IMR-90 (cell line): ENCODE measurements at regions not wholly inside any gene's neighbourhood (a gene's known extent, or its start where the extent isn't known, plus 50 kb on each side); places are given as distances from the start of the nearest gene placed in this dataset.

Experiments
- ATAC-seq: fragments of 200-7000 bp; cut with Tn5 transposase; 2 replicates; pipeline ENCODE4 v1.9.1; 2020; ENCODE audit warnings: low read depth, mild to moderate bottlenecking, moderate library complexity
- BruUV-seq: library from RNA; stranded (reverse); fragments of 400-500 nt; replicated peaks from 2 replicates; lab custom pipeline; 2021; lab: Mats Ljungman, UMichigan
- CTCF ChIA-PET: fragments of 300-600 bp; formaldehyde crosslinking; extraction: SDS; loops from one replicate; lab custom pipeline; 2021; ENCODE audit warnings: antibody characterized with exemption; lab: Yijun Ruan, JAX
- POLR2A ChIA-PET: fragments of 300-600 bp; sonication (Branson Sonifier 250); formaldehyde crosslinking; loops from one replicate; lab custom pipeline; 2022; ENCODE audit warnings: antibody characterized with exemption; ENCODE audit not compliant: unreplicated experiment; lab: Charles Lee
- DNase-seq: peaks from one replicate; pipeline ENCODE4 v3.0.0; 2013
- H2AFZ ChIP-seq: replicated peaks from 2 replicates; pipeline ENCODE3; 2013; ENCODE audit warnings: low read length, mild to moderate bottlenecking; ENCODE audit not compliant: poor library complexity
- H2AK5ac ChIP-seq: 2 replicates; pipeline ENCODE4 v1.6.1; 2013; ENCODE audit warnings: low read depth, low read length, inconsistent platforms
- H2AK9ac ChIP-seq: replicated peaks from 2 replicates; pipeline ENCODE3; 2013; ENCODE audit warnings: mild to moderate bottlenecking, low read depth, low read length, moderate library complexity; ENCODE audit not compliant: poor library complexity
- H2BK120ac ChIP-seq: 2 replicates; pipeline ENCODE4 v1.6.1; 2013; ENCODE audit warnings: low read depth, low read length, inconsistent platforms
- H2BK15ac ChIP-seq: 3 replicates; pipeline ENCODE4 v1.6.1; 2013; ENCODE audit warnings: low read depth, low read length, inconsistent platforms
- H2BK20ac ChIP-seq: 2 replicates; pipeline ENCODE4 v1.6.1; 2013; ENCODE audit warnings: low read depth, mild to moderate bottlenecking, inconsistent platforms, low read length, moderate library complexity
- H2BK5ac ChIP-seq: 2 replicates; pipeline ENCODE4 v1.6.1; 2013; ENCODE audit warnings: mild to moderate bottlenecking, low read depth, low read length, inconsistent platforms; ENCODE audit not compliant: poor library complexity, severe bottlenecking
- H3K14ac ChIP-seq: replicated peaks from 2 replicates; pipeline ENCODE4 v1.6.1; 2013; ENCODE audit warnings: low read depth, low read length, inconsistent platforms
- H3K18ac ChIP-seq: 2 replicates; pipeline ENCODE4 v1.6.1; 2013; ENCODE audit warnings: low read depth, low read length, control low read depth
- H3K23ac ChIP-seq: 2 replicates; pipeline ENCODE4 v1.6.1; 2013; ENCODE audit warnings: low read depth, low read length, inconsistent platforms
- H3K27ac ChIP-seq: 2 replicates; pipeline ENCODE4 v1.5.1; 2013; ENCODE audit warnings: mild to moderate bottlenecking, control low read depth, low read length; ENCODE audit not compliant: insufficient read depth
- H3K27me3 ChIP-seq: 2 replicates; pipeline ENCODE4 v1.6.1; 2013; ENCODE audit warnings: low read length; ENCODE audit not compliant: control insufficient read depth, insufficient read depth
- H3K36me3 ChIP-seq: 2 replicates; pipeline ENCODE4 v1.6.1; 2013; ENCODE audit warnings: low read length, mixed read lengths; ENCODE audit not compliant: control insufficient read depth, insufficient read depth
- H3K4ac ChIP-seq: 2 replicates; pipeline ENCODE4 v1.6.1; 2013; ENCODE audit warnings: low read depth, low read length, inconsistent platforms
- H3K4me1 ChIP-seq: 2 replicates; pipeline ENCODE4 v1.6.1; 2013; ENCODE audit warnings: low read length, mixed read lengths; ENCODE audit not compliant: control insufficient read depth, insufficient read depth
- H3K4me2 ChIP-seq: 2 replicates; pipeline ENCODE4 v1.6.1; 2013; ENCODE audit warnings: low read depth, mild to moderate bottlenecking, control low read depth, low read length, moderate library complexity
- H3K4me3 ChIP-seq: 2 replicates; pipeline ENCODE4 v1.5.1; 2013; ENCODE audit warnings: low read depth, mild to moderate bottlenecking, control low read depth, low read length, moderate library complexity; ENCODE audit not compliant: insufficient read depth
- H3K56ac ChIP-seq: 2 replicates; pipeline ENCODE4 v1.6.1; 2013; ENCODE audit warnings: low read length, inconsistent platforms; ENCODE audit not compliant: insufficient read depth; ENCODE audit errors: extremely low read depth
- H3K79me1 ChIP-seq, 2 experiments: 2 replicates each; pipeline ENCODE4 v1.6.1; 2013; ENCODE audit warnings: low read length in 2 of 2, inconsistent platforms in 1 of 2, low read depth in 1 of 2
- H3K9ac ChIP-seq: 2 replicates; pipeline ENCODE4 v1.6.1; 2013; ENCODE audit warnings: low read depth, low read length, control low read depth
- H3K9me1 ChIP-seq: 2 replicates; pipeline ENCODE4 v1.6.1; 2013; ENCODE audit warnings: low read length, inconsistent platforms; ENCODE audit not compliant: insufficient read depth
- H3K9me3 ChIP-seq: 2 replicates; pipeline ENCODE4 v1.6.1; 2013; ENCODE audit warnings: low read length; ENCODE audit not compliant: control insufficient read depth, insufficient read depth
- H4K20me1 ChIP-seq: 2 replicates; pipeline ENCODE4 v1.6.1; 2013; ENCODE audit warnings: low read length, inconsistent platforms; ENCODE audit not compliant: insufficient read depth
- H4K5ac ChIP-seq: 2 replicates; pipeline ENCODE4 v1.6.1; 2013; ENCODE audit warnings: mild to moderate bottlenecking, low read depth, low read length, control low read depth
- H4K8ac ChIP-seq, 2 experiments: 2 replicates each; pipeline ENCODE4 v1.6.1; 2013; ENCODE audit warnings: low read depth in 2 of 2, low read length in 2 of 2, control low read depth in 1 of 2, inconsistent platforms in 1 of 2
- H4K91ac ChIP-seq: 2 replicates; pipeline ENCODE4 v1.6.1; 2013; ENCODE audit warnings: low read depth, low read length, inconsistent platforms; ENCODE audit not compliant: insufficient read depth
- BHLHE40 ChIP-seq: fragments of 150-350 bp; IDR thresholded peaks from 2 replicates; pipeline ENCODE4 v1.6.1; 2016; ENCODE audit warnings: mild to moderate bottlenecking, low read depth, low read length
- CEBPB ChIP-seq: IDR thresholded peaks from 2 replicates; pipeline ENCODE4 v1.6.1; 2012; ENCODE audit warnings: low read depth, low read length, improper control_type of control experiment
- CHD1 ChIP-seq: IDR thresholded peaks from 2 replicates; pipeline ENCODE4 v1.6.1; 2012; ENCODE audit warnings: low read depth, low read length, improper control_type of control experiment
- FOS ChIP-seq: fragments of 150-350 bp; IDR thresholded peaks from 2 replicates; pipeline ENCODE4 v1.6.1; 2016; ENCODE audit warnings: low read depth, low read length
- MAFK ChIP-seq: IDR thresholded peaks from 2 replicates; pipeline ENCODE4 v1.6.1; 2012; ENCODE audit warnings: low read depth, low read length, improper control_type of control experiment
- MAZ ChIP-seq: IDR thresholded peaks from 2 replicates; pipeline ENCODE4 v1.6.1; 2012; ENCODE audit warnings: low read depth, mild to moderate bottlenecking, low read length, improper control_type of control experiment, moderate library complexity, borderline replicate concordance
- MXI1 ChIP-seq: IDR thresholded peaks from 2 replicates; pipeline ENCODE4 v1.6.1; 2012; ENCODE audit warnings: low read depth, mild to moderate bottlenecking, low read length, moderate library complexity, borderline replicate concordance
- POLR2A ChIP-seq: IDR thresholded peaks from 2 replicates; pipeline ENCODE4 v1.6.1; 2012; ENCODE audit warnings: mild to moderate bottlenecking, low read depth, low read length
- RCOR1 ChIP-seq: IDR thresholded peaks from 2 replicates; pipeline ENCODE4 v1.6.1; 2012; ENCODE audit warnings: mild to moderate bottlenecking, low read length, improper control_type of control experiment; ENCODE audit not compliant: insufficient replicate concordance
- RFX5 ChIP-seq: IDR thresholded peaks from 2 replicates; pipeline ENCODE4 v1.8.0; 2012; ENCODE audit warnings: low read depth, mild to moderate bottlenecking, low read length, moderate library complexity
- SMC3 ChIP-seq: fragments of 150-350 bp; IDR thresholded peaks from 2 replicates; pipeline ENCODE4 v1.6.1; 2016; ENCODE audit warnings: low read depth, mild to moderate bottlenecking, antibody characterized with exemption, low read length, moderate library complexity
- USF2 ChIP-seq: fragments of 150-350 bp; IDR thresholded peaks from 2 replicates; pipeline ENCODE4 v1.6.1; 2017; ENCODE audit warnings: mild to moderate bottlenecking, antibody characterized with exemption, low read length, low read depth
- WGBS, 2 experiments: methylation state at CpG; one replicate each; pipeline versions ENCODE4 v1.1.5 to v1.1.7; 2013; ENCODE audit warnings: missing lambda C conversion rate in 2 of 2; ENCODE audit not compliant: insufficient read length in 1 of 2; ENCODE audit errors: extremely low coverage in 2 of 2; 5-methylcytosine and 5-hydroxymethylcytosine counted together
- dilution Hi-C: fragments of 300-500 bp; cut with HindIII; formaldehyde crosslinking; loops from one replicate; pipeline ENCODE4 v1.14.3; 2018; ENCODE audit warnings: low sequenced_read_pairs; ENCODE audit not compliant: unreplicated experiment
- in situ Hi-C: fragments of 300-500 bp; cut with MboI; formaldehyde crosslinking; loops from 3 replicates; pipeline ENCODE4 v1.14.3; 2019; ENCODE audit warnings: low sequenced_read_pairs, inconsistent platforms, mixed read lengths
- intact Hi-C: fragments of 100-400 bp; cut with micrococcal nuclease; formaldehyde crosslinking; loops from 2 replicates; pipeline ENCODE4 v1.10.0; 2022
- TF ChIP-seq, protein P1 (sequence below): fragments of 150-350 bp; IDR thresholded peaks from 2 replicates; pipeline ENCODE4 v1.6.1; 2016; ENCODE audit warnings: low read depth, mild to moderate bottlenecking, low read length, moderate library complexity, borderline replicate concordance

DNA sequence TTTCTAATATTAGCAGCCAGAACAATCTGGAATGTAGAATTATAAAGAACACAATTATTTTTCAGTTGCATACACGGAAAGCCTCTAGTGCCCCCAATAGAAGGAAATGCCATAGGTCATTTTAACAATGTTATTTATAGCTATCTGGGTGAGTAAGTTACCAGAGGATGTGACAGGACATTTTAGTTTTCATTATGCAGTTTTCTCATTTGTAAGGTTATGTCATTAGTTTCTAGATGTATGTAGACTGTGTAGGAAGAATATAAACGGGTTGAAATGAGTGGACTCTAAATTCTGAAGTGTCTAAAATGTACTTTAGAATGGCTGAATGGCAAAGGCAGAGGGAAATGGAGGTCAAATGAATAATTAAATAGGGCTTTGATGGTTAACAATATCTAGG lies 213.3 kb downstream of the DTHD1 start:
- Histone ChIP-seq H3K4me2 (no peak overlapping the region), H4K5ac (no peak overlapping the region), H3K18ac (no peak overlapping the region), H4K91ac (no peak overlapping the region), H2BK15ac (no peak overlapping the region), H3K4me3 (no peak overlapping the region), H3K4me1 (no peaks in the 10 kb centered on the region), H4K8ac (no peak overlapping the region), H3K4ac (no peak overlapping the region), H2BK20ac (no peak overlapping the region), H4K20me1 (no peaks in the 10 kb centered on the region), H3K14ac (no peak overlapping the region), H3K9ac (no peak overlapping the region), H2AK9ac (no peak overlapping the region), H2BK5ac (no peak overlapping the region), H3K27ac (no peak overlapping the region), H3K23ac (no peak overlapping the region), H3K56ac (no peak overlapping the region), H2BK120ac (no peak overlapping the region), H2AK5ac (no peak overlapping the region), H3K36me3 (no peaks in the 10 kb centered on the region), H3K9me1 (no peaks in the 10 kb centered on the region), H3K79me1 (no peaks in the 10 kb centered on the region), H3K27me3 (no peaks in the 10 kb centered on the region), H3K9me3 (no peaks in the 10 kb centered on the region), H2AFZ (no peak overlapping the region)
- TF ChIP-seq RFX5 = no peak
- no peak for TF ChIP-seq MAFK
- TF ChIP-seq, protein P1, sequence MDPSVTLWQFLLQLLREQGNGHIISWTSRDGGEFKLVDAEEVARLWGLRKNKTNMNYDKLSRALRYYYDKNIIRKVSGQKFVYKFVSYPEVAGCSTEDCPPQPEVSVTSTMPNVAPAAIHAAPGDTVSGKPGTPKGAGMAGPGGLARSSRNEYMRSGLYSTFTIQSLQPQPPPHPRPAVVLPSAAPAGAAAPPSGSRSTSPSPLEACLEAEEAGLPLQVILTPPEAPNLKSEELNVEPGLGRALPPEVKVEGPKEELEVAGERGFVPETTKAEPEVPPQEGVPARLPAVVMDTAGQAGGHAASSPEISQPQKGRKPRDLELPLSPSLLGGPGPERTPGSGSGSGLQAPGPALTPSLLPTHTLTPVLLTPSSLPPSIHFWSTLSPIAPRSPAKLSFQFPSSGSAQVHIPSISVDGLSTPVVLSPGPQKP = no peak
- no peak for TF ChIP-seq FOS
- no peak for TF ChIP-seq SMC3
- TF ChIP-seq MAZ = no peak
- TF ChIP-seq BHLHE40 = no peak
- no peak for TF ChIP-seq POLR2A
- no peak for TF ChIP-seq MXI1
- TF ChIP-seq RCOR1 = no peak
- no peak for TF ChIP-seq CEBPB
- TF ChIP-seq CHD1 = no peak
- TF ChIP-seq USF2 = no peak
- DNase-seq (no peak), ATAC-seq (no peak)
- dilution Hi-C loops (no loop called here), intact Hi-C loops (no loop called here), in situ Hi-C loops (no loop called here)
- WGBS, 2 experiments = 13% methylated on average over 1 of the region's 2 CpGs; no CpG with 5 or more reads in 1 of the 2 experiments
- no TSS peak for BruUV-seq
- POLR2A ChIA-PET = no interaction called here
- CTCF ChIA-PET = no interaction called here
